GM21367 (cell line): ENCODE measurements at regions not wholly inside any gene's neighbourhood (a gene's known extent, or its start where the extent isn't known, plus 50 kb on each side); places are given as distances from the start of the nearest gene placed in this dataset.

Source experiments
- ATAC-seq: cut with Tn5 transposase; IDR thresholded peaks from one replicate; pipeline ENCODE4 v1.9.1; 2021; ENCODE audit not compliant: unreplicated experiment

- ATAC-seq: no peak
Measured at GRCh38 chr4:182091128-182091527, 152.1 kb upstream of the TENM3 start.

GRCh38 chr4:182093431-182093831, 149.8 kb upstream of the TENM3 start:
- no peak for ATAC-seq

- ATAC-seq: no peak
Measured at GRCh38 chr4:182093935-182094334, 149.3 kb upstream of the TENM3 start.

- no peak for ATAC-seq
Measured at GRCh38 chr4:182101618-182102017, 141.6 kb upstream of the TENM3 start.

GRCh38 chr4:182102576-182102975, 140.6 kb upstream of the TENM3 start:
- no peak for ATAC-seq

- ATAC-seq: no peak
Measured at GRCh38 chr4:182103614-182104319, 139.4 kb upstream of the TENM3 start.

- no peak for ATAC-seq
Measured at GRCh38 chr4:182105416-182105815, 137.8 kb upstream of the TENM3 start.

- no peak for ATAC-seq
Measured at GRCh38 chr4:182107931-182108330, 135.3 kb upstream of the TENM3 start.

GRCh38 chr4:182111586-182111985, 131.6 kb upstream of the TENM3 start:
- ATAC-seq: no peak

GRCh38 chr4:182113779-182114178, 129.4 kb upstream of the TENM3 start:
- ATAC-seq: no peak

- ATAC-seq: no peak
Measured at GRCh38 chr4:182124359-182124758, 118.8 kb upstream of the TENM3 start.

- no peak for ATAC-seq
Measured at GRCh38 chr4:182126096-182126495, 117.1 kb upstream of the TENM3 start.

- ATAC-seq: no peak
Measured at GRCh38 chr4:182126603-182127002, 116.6 kb upstream of the TENM3 start.

- no peak for ATAC-seq
Measured at GRCh38 chr4:182133033-182133432, 110.2 kb upstream of the TENM3 start.

GRCh38 chr4:182134261-182134660, 108.9 kb upstream of the TENM3 start:
- no peak for ATAC-seq

- no peak for ATAC-seq
Measured at GRCh38 chr4:182136201-182136600, 107.0 kb upstream of the TENM3 start.

- no peak for ATAC-seq
Measured at GRCh38 chr4:182137343-182137742, 105.9 kb upstream of the TENM3 start.

GRCh38 chr4:182139491-182139890, 103.7 kb upstream of the TENM3 start:
- ATAC-seq: no peak

GRCh38 chr4:182140547-182140946, 102.7 kb upstream of the TENM3 start:
- ATAC-seq: no peak

- no peak for ATAC-seq
Measured at GRCh38 chr4:182141061-182141460, 102.1 kb upstream of the TENM3 start.

- no peak for ATAC-seq
Measured at GRCh38 chr4:182142176-182143085, 100.8 kb upstream of the TENM3 start.
